GM06990 (cell line): ENCODE measurements at regions not wholly inside any gene's neighbourhood (a gene's known extent, or its start where the extent isn't known, plus 50 kb on each side); places are given as distances from the start of the nearest gene placed in this dataset.

Experiments used
- DNase-seq: peaks from one replicate; pipeline ENCODE4 v3.0.0-alpha.2; 2011; ENCODE audit not compliant: insufficient read length; ENCODE audit errors: extremely low read depth
- H3K27me3 ChIP-seq: replicated peaks from 2 replicates; pipeline ENCODE4 v1.6.0; 2011; ENCODE audit warnings: low read length; ENCODE audit not compliant: control insufficient read depth, insufficient read depth
- H3K36me3 ChIP-seq: 2 replicates; pipeline ENCODE4 v1.5.1; 2011; ENCODE audit warnings: low read length; ENCODE audit not compliant: control insufficient read depth, insufficient read depth
- H3K4me3 ChIP-seq: replicated peaks from 2 replicates; pipeline ENCODE4 v1.5.1; 2011; ENCODE audit warnings: low read depth, mild to moderate bottlenecking, control low read depth, low read length
- TF ChIP-seq, protein P1 (sequence below): IDR thresholded peaks from 2 replicates; pipeline ENCODE4 v1.5.1; 2011; ENCODE audit warnings: low read length, control low read depth, mild to moderate bottlenecking, inconsistent platforms; ENCODE audit not compliant: insufficient read depth, poor library complexity, severe bottlenecking

DNA sequence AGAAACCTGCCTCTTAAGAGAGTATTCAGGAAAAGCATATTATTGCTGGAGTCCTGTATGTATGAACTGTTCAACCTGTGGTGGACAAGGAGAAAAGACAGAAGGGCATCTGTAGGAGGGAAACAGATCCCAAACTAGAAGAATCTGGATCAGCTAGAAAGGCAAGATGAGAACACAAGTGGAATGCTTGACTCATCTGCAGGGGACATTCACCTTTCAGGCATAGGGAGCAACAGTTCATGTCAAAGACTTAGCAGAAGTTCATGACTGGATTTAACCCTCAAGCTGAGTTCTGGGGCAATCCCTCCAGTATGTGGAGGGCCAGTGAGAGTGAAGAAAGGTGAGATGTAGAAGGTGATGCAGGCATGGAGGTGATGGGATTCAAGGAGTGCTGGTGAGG, 135.9 kb upstream of the DYNLRB2 start:
- H3K36me3 ChIP-seq, result no peaks in the 10 kb centered on the region
- no peak overlapping the region for H3K4me3 ChIP-seq
- DNase-seq, result no peak
- no peaks in the 10 kb centered on the region; the same call in 1 of the 2 replicates for H3K27me3 ChIP-seq
- TF ChIP-seq, protein P1, sequence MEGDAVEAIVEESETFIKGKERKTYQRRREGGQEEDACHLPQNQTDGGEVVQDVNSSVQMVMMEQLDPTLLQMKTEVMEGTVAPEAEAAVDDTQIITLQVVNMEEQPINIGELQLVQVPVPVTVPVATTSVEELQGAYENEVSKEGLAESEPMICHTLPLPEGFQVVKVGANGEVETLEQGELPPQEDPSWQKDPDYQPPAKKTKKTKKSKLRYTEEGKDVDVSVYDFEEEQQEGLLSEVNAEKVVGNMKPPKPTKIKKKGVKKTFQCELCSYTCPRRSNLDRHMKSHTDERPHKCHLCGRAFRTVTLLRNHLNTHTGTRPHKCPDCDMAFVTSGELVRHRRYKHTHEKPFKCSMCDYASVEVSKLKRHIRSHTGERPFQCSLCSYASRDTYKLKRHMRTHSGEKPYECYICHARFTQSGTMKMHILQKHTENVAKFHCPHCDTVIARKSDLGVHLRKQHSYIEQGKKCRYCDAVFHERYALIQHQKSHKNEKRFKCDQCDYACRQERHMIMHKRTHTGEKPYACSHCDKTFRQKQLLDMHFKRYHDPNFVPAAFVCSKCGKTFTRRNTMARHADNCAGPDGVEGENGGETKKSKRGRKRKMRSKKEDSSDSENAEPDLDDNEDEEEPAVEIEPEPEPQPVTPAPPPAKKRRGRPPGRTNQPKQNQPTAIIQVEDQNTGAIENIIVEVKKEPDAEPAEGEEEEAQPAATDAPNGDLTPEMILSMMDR, result no peak

DNA sequence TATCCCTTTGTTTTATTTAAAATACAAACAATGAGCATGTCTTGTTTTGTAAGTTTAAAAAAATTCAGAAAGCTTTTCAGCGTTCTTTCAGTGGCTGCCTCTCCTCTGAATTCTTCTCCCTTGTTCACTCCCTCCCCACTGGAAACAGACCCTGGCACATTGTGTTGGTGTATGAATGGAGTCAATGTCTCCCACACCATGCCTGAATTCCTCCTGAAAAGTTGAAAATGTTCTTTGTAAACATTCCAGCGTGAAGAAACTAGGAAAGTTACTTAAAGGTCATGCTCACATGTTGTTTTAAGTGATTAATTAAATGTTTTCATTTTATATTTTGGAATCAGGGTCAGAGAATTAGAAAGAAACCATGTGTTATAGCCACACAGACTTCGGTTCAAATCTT, 136.9 kb upstream of the DYNLRB2 start:
- TF ChIP-seq, protein P1, result no peak
- H3K27me3 ChIP-seq, result no peaks in the 10 kb centered on the region; the same call in 1 of the 2 replicates
- no peaks in the 10 kb centered on the region for H3K36me3 ChIP-seq
- no peak for DNase-seq
- no peak overlapping the region for H3K4me3 ChIP-seq

DNA sequence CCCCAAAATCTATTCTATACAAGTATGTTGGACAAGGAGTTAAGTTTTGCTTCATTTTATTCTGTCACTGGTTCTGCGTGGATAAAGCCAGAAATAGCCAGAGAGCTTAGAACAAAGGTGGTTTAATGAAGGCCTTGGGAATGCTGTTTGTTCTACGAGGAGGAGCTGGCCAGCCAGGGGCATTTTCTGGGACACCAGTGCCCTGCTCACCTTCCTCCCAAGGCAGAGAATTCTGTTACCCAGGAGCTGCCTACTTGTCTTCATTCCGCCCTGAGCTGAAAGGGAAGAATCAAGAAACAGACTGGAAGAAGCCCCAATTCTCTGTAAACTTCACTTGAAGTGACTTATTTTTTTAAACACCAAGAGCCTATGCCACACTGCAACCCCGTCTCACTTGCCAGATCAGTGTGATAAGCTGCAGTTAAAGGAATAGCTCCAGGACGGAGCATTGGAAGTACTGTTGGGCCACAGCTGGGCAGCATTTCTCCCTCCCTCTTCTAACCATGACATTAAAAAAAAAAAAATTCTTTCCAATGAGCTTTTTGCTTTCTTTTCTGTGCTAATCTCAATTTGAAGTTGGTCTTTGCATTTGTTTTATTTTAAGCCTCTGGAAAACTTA, 149.8 kb upstream of the DYNLRB2 start:
- TF ChIP-seq, protein P1, result no peak
- no peak for DNase-seq
- Histone ChIP-seq H3K4me3 (no peak overlapping the region), H3K36me3 (no peaks in the 10 kb centered on the region), H3K27me3 (no peaks in the 10 kb centered on the region; the same call in none of the 2 replicates)

DNA sequence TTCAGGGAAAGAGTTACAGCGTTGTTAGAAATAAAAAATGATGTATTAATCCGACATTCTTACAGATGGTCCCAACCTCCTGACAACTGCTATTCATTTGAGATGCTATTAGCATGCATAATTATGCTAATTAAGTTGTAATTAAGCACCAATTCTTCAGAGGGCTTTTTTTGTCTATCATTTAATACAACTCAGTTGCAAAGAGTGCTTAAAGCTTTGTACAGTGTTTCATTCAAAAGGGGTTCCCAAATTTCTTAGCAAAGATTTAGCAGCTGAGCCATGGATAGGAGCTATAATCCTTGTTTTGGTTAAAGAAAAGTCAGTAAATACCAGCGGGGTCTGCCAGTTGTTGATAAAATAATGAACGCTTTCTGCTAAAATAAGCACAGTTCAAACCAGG, 150.7 kb upstream of the DYNLRB2 start:
- no peaks in the 10 kb centered on the region; the same call in none of the 2 replicates for H3K27me3 ChIP-seq
- H3K36me3 ChIP-seq, result no peaks in the 10 kb centered on the region
- TF ChIP-seq, protein P1, result no peak
- no peak overlapping the region for H3K4me3 ChIP-seq
- no peak for DNase-seq

DNA sequence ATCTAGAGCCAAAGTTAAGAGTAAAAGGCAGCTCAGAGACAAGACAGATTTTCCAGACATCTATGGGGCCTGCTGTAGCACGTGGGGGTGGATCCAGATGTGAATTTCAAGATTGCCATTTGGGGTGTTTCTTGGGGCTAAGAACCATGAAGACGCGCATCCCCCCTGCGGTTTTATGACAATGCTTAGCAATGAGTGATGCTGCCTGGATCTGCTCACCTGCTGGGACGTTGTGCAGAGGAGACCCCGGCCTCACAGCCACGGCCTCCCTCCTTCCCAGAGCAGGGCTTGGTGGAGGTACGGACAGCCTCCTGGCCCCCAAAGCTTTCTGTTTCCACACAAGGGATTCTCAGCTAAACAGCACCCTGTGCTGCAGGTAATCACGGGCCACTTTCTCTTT, 151.5 kb upstream of the DYNLRB2 start:
- TF ChIP-seq, protein P1, result no peak
- Histone ChIP-seq H3K36me3 (no peaks in the 10 kb centered on the region), H3K27me3 (no peaks in the 10 kb centered on the region; the same call in none of the 2 replicates), H3K4me3 (no peak overlapping the region)
- no peak for DNase-seq
